Progenitor cell of endocrine pancreas (in vitro differentiated cells): ENCODE measurements at regions not wholly inside any gene's neighbourhood (a gene's known extent, or its start where the extent isn't known, plus 50 kb on each side); places are given as distances from the start of the nearest gene placed in this dataset.

Experiments
- DNase-seq: peaks from one replicate; pipeline ENCODE4 v3.0.0; 2021; ENCODE audit warnings: low spot score; ENCODE audit not compliant: unreplicated experiment
- H3K27ac Mint-ChIP-seq: 2 replicates; pipeline ENCODE4 v1.8.0; 2021; ENCODE audit warnings: mild to moderate bottlenecking, moderate library complexity, mixed read lengths
- H3K27me3 Mint-ChIP-seq: 2 replicates; pipeline ENCODE4 v1.8.0; 2021; ENCODE audit warnings: mixed read lengths
- H3K36me3 Mint-ChIP-seq: 2 replicates; pipeline ENCODE4 v1.8.0; 2022; ENCODE audit warnings: mixed read lengths; ENCODE audit not compliant: insufficient read depth
- H3K4me1 Mint-ChIP-seq: 2 replicates; pipeline ENCODE4 v1.8.0; 2021; ENCODE audit warnings: low read depth, mixed read lengths
- H3K4me3 Mint-ChIP-seq: 2 replicates; pipeline ENCODE4 v1.8.0; 2021; ENCODE audit warnings: low read depth, mild to moderate bottlenecking, moderate library complexity, mixed read lengths
- H3K9me3 Mint-ChIP-seq: 2 replicates; pipeline ENCODE4 v1.8.0; 2021; ENCODE audit warnings: low read depth, mixed read lengths
- TF ChIP-seq, protein P1 (sequence below): fragments of 200-600 bp; sonication (generic); IDR thresholded peaks from one replicate; pipeline ENCODE4 v1.5.0; 2021; ENCODE audit warnings: antibody characterized with exemption, mild to moderate bottlenecking; ENCODE audit not compliant: unreplicated experiment

DNA sequence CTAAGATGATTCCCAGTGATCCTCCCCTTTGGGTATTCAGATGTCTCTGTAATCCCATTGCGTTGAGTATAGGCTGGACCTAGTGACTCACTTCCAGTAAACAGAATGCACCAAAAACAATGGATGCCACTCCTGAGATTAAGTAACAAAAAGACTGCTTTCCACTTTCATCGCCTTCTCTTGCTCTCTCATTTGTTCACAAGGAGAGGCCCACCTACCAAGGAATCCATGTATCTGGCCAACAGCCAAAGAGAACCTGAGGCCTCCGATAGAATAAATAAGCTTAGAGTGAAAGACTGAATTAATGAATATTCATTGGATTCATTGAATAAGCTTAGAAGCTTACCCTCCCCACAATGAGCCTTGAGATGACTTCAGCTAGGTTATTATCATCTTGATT, 454.6 kb downstream of the KCNA4 start:
- no peaks in the 10 kb centered on the region for H3K4me1 Mint-ChIP-seq
- no peak overlapping the region for H3K4me3 Mint-ChIP-seq
- no peak for DNase-seq
- TF ChIP-seq, protein P1, sequence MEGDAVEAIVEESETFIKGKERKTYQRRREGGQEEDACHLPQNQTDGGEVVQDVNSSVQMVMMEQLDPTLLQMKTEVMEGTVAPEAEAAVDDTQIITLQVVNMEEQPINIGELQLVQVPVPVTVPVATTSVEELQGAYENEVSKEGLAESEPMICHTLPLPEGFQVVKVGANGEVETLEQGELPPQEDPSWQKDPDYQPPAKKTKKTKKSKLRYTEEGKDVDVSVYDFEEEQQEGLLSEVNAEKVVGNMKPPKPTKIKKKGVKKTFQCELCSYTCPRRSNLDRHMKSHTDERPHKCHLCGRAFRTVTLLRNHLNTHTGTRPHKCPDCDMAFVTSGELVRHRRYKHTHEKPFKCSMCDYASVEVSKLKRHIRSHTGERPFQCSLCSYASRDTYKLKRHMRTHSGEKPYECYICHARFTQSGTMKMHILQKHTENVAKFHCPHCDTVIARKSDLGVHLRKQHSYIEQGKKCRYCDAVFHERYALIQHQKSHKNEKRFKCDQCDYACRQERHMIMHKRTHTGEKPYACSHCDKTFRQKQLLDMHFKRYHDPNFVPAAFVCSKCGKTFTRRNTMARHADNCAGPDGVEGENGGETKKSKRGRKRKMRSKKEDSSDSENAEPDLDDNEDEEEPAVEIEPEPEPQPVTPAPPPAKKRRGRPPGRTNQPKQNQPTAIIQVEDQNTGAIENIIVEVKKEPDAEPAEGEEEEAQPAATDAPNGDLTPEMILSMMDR, result no peak
- no peaks in the 10 kb centered on the region for H3K36me3 Mint-ChIP-seq
- no peaks in the 10 kb centered on the region for H3K9me3 Mint-ChIP-seq
- no peak overlapping the region for H3K27ac Mint-ChIP-seq
- no peaks in the 10 kb centered on the region for H3K27me3 Mint-ChIP-seq

DNA sequence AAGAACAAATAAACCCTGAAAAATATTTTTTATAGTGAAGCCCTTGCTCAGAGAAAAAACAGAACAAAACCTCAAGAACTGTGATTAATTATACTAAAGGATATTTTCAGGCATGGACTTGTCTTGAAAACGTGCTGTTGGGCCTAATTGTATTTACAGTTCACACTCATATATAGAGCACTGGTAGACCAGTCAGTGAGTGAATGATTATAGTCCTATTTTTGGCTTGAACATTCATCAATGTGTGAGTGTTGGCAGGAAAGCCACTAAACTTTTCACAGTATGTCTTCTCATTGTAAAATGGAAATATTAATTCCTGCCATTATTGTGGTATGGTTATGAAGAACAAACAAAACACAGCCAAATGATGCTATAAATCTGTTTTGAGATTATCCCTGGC, 462.8 kb downstream of the KCNA4 start:
- Mint-ChIP-seq H3K36me3 (no peaks in the 10 kb centered on the region), H3K4me3 (no peak overlapping the region), H3K9me3 (no peaks in the 10 kb centered on the region), H3K4me1 (peaks cover 2% of the 10 kb centered on the region), H3K27ac (no peak overlapping the region), H3K27me3 (no peaks in the 10 kb centered on the region)
- TF ChIP-seq, protein P1, result no peak
- no peak for DNase-seq

DNA sequence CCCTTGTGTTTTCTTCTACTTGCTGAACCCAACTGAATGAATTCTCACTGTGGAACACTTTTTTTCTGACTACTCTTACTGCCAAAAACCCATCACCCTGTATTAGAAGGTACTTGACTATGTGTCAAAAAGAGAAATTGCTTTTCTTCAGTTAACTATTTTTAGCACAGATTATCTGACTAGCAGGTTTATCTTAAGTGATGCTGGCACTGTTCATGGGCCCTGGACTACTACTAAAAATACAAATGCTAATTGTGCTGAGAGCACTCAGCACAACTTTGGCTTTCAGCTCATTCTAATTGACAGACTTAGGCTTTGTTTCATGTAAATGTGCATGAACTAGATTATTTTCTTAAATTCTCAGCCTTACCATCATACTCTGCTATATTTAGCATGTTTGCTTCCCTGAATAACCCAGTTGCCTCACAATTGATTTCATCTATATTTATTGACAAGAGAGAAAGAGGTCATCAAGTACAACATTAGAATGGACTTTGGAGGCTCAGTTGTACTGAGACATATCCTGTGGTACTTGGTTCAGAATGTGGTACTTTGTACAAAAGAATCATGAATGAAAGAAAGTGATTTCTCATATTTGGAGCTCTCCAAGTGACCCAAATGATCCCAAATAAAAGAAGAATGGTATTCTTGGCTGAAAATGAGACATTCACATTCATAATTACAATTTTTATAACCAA, 478.3 kb downstream of the KCNA4 start:
- no peaks in the 10 kb centered on the region for H3K27me3 Mint-ChIP-seq
- TF ChIP-seq, protein P1, result no peak
- H3K36me3 Mint-ChIP-seq, result no peaks in the 10 kb centered on the region
- H3K4me3 Mint-ChIP-seq, result no peak overlapping the region
- no peaks in the 10 kb centered on the region for H3K9me3 Mint-ChIP-seq
- peaks cover 10% of the 10 kb centered on the region for H3K4me1 Mint-ChIP-seq
- no peak for DNase-seq
- no peak overlapping the region for H3K27ac Mint-ChIP-seq

DNA sequence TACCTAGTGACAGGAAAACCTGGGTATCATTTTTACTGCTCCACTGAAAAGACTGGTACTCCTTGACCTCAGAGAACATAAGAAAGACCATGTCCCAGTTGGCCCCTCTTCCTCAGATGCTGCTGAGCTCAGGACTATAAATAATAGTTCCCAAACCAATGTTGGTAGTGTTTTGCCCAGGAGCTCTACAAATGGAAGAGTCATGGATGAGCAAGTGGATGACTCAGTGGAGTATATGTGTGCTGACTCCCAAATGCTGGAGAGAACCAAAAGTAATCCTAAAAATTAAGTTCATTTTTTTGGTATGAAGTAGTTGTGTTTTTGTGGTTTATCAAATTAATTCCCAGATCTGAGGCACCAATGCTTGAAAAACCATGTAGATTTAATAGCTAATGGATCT, 482.0 kb downstream of the KCNA4 start:
- TF ChIP-seq, protein P1, result no peak
- Mint-ChIP-seq H3K36me3 (no peaks in the 10 kb centered on the region), H3K4me3 (no peak overlapping the region), H3K27ac (no peak overlapping the region), H3K27me3 (no peaks in the 10 kb centered on the region), H3K4me1 (peaks cover 8% of the 10 kb centered on the region), H3K9me3 (no peaks in the 10 kb centered on the region)
- no peak for DNase-seq

DNA sequence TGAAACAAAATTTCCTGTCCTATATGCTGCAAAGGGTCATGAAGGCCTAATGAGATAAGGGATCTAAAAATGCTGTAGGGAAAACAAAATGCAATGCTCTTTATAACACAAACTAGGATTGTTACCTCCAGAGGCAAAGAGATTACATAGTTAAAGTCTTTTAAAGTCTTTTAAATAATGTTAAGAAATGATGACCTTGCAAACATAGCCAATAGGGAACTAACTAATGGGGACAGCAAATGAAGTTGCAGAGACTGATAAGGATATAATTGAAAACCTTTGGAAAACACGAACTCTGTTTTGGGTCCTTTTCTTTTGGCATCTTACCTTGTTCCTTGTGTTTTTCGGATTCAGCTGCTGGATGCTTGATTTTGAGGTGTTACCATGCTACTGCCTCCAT, 485.9 kb downstream of the KCNA4 start:
- Mint-ChIP-seq H3K4me3 (no peak overlapping the region), H3K9me3 (peaks cover 13% of the 10 kb centered on the region), H3K27me3 (no peaks in the 10 kb centered on the region), H3K36me3 (no peaks in the 10 kb centered on the region), H3K27ac (no peak overlapping the region), H3K4me1 (no peaks in the 10 kb centered on the region)
- no peak for DNase-seq
- TF ChIP-seq, protein P1, result no peak
